ENCODE measurements at regions not wholly inside any gene's neighbourhood (a gene's known extent, or its start where the extent isn't known, plus 50 kb on each side); places are given as distances from the start of the nearest gene placed in this dataset.

DNA sequence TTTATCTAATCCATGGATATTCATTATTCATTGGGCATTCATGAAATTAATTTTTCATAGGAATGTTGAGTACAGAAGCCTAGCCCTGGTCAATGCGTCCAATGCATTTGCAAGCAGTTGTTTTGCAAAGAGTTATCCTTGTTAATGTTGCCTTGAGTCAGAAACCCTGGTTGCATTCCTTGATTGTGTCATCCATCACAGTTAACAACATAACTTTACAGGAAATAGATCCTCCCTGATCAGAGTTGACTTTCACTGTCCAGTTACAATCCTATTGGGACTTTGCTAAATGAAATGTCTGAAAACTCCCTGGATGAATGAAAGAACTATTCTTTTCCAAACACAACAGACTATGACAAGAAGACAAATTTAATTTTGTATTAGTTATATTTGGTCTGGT lies 924.3 kb upstream of the SLIT2 start:
- no peak for DNase-seq (ENCODE audit: low read depth in 2 of 2)

DNA sequence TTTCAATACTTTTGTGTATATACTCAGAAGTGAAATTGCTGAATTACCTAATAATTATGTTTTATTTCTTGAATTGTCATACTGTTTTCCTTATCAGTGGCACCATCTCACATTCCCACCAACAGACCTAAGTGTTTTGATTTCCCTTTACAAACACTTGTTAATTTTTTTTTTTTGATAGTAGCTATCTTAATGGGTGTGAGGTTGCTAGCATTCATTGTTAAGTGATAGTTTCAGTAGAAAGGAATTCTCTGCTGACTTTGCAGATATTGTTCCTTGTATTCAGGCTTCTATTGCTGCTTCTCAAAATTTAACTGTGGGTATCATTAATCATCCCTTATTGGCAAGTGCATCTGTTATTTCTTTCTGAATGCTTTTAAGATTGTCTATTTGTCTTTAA lies 927.5 kb upstream of the SLIT2 start:
- DNase-seq (ENCODE audit: low read depth in 2 of 2) = no peak

DNA sequence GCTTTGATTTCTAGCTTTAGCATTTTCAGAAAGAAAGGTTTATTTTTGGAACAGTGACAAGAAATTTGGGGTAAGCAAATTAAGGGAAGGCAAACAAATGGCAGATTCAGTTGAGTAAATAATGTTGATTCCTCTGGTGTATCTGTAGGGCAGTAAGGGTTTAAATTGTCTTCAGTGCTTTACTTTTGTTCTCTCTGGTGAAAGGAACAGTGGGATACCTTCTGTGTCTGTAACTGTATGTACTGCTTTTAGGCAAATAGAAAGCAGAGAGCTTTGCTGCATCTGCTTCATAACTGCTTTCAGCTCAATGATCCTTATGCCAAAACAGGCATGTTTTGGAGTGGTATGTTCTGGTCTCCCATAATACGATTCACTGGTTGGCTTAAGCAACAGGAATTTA lies 932.1 kb upstream of the SLIT2 start:
- no peak for DNase-seq (ENCODE audit: low read depth in 2 of 2)

DNA sequence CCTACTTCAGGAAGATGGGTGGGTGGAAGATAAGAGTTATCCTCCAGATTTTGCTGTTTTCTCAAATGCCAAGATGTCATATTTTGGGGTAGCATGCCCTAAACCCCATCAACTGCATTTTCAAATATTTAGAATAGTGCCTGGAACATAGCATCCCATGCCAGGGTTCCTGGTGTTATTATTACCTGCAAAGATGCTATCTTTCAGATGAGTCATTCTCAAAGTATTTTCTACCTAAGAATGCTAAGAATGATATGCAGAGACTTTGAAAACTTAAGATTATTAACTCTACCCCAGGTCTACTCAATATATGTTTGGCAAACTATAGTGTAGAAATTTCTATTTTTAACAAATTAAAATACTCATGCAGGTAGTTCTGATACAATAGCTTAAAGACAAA lies 934.3 kb upstream of the SLIT2 start:
- DNase-seq (ENCODE audit: low read depth in 2 of 2) = no peak

DNA sequence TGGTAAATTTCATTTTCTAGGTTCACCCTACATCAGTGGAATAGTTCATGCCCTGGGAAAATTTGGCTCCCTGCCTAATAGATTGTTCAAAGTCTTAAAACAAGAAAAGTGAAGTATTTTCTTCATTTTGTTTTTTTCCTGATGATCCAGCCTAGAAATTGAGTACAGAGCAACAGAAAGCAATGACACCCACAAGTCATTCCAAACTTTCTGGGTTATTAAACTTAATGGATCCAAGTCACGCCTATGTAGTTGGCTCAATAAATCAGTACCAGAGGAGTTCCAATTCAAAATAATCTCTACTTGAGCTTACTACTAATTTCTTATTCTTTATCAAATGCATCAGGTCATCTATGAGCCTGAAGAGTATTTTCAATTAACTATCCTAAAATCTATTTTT lies 937.6 kb upstream of the SLIT2 start:
- DNase-seq (ENCODE audit: low read depth in 2 of 2) = no peak

DNA sequence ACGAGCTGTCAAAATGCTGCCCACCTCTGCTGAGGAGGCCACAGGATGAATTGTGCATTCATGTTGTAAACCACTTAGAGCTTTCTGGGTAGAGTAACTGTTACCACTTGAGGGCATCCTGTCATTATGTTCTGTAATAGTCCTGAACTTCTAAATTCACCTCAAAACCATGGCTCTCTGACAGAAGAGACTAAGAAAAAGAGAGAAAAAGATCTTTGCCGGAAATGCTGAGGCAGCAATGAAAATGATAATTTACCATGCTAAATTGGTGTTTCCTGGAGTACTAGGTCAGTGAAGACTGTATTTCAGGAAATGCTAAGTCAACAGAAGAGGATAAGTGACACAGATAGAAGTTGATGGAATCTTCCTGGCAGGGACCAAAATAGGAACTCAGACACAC lies 942.3 kb upstream of the SLIT2 start:
- no peak for DNase-seq (ENCODE audit: low read depth in 2 of 2)

DNA sequence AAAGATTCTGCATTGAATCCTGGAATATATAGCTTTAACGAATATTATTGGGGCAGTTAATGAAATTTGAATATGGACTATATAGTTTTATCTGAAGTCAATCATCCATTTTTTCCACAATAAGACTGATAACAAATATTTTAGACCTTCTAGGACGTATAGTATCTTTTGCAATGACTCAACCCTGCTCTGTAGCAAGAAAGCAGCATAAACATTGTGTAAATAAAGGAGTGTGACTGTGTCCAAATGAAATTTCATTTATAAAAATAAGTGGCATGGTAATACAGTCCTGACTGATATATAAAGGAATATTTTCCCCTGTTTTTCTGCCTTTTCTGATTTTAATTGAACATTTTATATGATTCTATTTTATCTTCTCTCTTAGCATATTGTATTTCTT lies 947.7 kb upstream of the SLIT2 start:
- no peak for DNase-seq (ENCODE audit: low read depth in 2 of 2)

DNA sequence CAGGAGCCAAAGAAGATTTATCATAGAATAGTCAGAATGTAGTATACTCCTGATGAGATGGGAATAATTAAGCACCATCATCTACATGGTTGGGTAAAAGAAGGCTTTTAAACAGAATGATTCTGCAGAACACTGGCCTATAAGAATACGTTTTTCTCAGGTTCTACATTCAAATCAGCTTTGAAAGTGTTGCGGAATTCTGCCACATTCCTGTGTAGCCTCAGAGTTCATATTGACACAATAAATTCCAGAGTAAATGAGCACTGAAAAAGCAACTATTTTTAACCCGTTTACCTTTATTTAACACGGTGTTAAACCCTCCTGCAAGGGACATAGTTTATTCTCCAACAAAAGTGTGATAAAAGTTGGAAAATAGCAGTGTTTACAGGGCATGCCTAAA lies 950.2 kb upstream of the SLIT2 start:
- no peak for DNase-seq (ENCODE audit: low read depth in 2 of 2)

DNA sequence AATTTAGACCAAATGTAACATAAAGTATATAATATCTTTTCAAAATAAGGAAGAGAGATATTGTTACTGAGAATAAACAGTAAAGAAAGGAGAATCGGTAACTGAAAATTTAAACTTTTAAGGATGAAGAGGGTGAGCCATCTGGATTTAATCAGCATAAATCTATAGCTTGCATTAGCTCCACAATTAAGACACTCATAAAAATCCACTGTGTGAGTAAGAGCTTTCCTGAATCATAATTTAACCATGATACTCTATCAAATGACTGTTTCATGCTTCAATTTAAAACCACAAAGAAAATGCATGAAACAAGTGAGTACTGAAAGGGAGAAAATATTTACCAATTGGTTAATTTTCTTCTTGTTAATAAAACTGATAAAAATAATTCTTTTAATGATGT lies 951.5 kb upstream of the SLIT2 start:
- no peak for DNase-seq (ENCODE audit: low read depth in 2 of 2)

DNA sequence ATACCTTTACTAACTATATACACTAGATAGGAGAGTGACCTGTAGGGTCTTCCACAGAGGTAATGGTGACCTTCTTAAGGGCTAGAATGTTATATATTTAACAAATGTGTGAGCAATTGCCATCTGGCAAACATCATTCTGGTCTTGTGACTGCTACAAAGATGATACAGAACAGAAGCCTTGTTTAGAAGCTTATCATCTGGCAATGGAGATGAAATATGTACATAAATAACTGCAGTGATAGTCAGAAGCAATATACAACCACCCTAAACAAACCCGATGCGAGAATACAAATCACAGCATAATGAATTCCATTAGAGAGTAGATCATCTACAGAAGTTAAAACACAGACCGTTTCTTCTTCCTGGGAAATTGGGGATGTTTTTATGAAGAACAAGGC lies 952.7 kb upstream of the SLIT2 start:
- no peak for DNase-seq (ENCODE audit: low read depth in 2 of 2)

DNA sequence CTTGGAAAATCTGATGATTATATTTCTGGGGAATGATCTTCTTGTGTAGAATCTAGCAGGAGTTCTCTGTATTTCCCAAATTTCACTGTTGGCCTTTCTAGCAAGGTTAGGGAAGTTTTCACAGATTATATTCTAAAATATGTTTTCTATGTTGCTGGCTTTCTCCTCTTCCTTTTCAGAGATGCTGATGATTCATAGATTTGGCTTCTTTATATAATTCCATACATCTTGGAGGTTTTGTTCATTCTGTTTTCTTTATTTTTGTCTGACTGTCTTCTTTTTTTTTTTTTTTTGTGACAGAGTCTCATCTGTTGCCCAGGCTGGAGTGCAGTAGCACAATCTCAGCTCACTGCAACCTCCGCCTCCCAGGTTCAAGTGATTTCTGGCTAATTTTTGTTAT lies 957.9 kb upstream of the SLIT2 start:
- DNase-seq (ENCODE audit: low read depth in 2 of 2) = no peak

DNA sequence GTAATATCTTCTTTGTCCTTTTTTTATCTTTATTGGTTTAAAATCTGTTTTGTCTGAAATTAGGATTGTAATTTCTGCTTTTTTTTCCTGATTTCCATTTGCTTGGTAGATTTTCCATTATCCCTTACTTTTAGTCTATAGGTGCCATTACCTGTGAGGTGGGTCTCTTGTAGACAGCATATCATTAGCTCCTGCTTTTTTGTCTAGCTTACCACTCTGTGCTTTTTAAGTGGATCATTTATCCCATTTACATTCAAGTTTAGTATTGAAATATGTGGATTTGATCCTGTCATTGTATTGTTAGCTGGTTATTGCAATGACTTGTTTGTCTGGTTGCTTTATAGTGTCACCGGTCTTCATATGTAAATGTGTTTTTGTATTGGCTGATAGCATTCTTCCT lies 958.6 kb upstream of the SLIT2 start:
- no peak for DNase-seq (ENCODE audit: low read depth in 2 of 2)

DNA sequence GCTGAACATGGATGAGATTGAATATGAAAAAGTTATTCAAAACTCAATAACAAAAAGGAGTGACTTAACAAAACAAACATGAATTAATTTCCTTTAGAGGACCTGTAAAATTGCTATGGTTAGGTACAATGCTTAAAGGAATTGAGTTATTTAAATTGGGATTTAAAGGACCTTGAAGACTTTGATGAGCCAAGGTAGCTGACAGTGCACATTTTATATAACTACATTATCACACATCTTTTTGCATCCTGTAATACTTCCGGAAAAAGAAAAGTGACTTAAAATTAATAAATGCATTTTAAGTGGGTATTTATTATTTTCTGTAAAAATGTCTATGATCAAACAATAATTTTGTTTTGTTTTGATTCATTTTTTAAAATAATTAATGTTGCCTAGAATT lies 964.8 kb upstream of the SLIT2 start:
- DNase-seq (ENCODE audit: low read depth in 2 of 2) = no peak

DNA sequence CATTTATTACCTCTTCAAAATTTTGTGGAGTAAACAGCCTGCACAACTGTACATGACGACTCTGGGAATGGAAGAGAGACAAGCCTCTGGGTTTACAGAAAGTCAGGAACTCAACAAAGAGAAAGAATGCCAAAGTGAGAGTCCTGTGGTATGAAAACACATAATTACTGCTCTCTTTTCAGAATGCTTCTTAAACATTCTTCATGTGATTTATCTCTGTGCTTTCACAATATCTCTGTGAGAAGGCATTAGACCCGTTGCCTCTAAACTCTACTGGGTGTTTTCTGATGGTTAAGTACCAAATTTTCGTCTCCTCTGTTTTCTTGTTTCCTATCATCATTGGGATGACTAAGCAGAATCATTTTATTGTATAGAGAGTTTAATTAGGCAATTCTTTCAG lies 966.6 kb upstream of the SLIT2 start:
- no peak for DNase-seq (ENCODE audit: low read depth in 2 of 2)

DNA sequence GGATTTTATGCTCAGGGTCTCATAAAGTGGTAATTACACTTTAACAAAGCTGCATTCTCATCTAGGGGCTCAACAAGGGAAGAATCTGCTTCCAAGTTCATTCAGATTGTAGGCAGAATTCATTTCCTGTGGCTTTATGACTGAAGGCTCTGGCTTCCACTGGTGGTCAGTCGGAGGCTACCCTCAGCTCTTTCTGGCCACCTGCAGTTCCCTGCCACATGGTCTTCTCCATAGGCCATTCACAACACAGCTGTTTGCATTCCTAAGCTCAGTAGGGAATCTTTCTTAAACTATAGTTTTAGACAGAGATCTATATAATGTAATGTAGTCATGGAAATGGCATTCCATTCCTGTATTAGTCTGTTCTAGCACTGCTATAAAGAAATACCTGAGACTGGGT lies 973.0 kb upstream of the SLIT2 start:
- DNase-seq (ENCODE audit: low read depth in 2 of 2) = no peak

DNA sequence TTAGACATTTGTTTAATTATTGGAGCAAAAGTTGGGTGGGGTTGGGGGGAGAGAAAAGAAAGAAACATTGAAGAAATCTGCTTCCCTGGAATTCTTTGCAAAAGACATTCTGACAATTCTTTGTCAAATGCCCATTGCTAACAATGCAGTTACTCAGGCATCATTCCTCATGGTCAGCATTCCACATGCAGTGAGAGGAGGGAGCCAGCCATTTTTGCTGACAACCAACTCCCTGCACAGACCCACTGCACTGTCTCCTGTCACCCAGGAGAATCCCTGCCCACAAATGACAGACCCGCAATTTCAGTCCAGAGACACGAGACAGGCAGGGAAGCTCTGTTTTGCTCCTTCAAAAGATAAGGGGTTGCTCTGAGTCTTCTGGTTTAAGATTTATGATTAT lies 985.1 kb upstream of the SLIT2 start:
- DNase-seq (ENCODE audit: low read depth in 2 of 2) = no peak

DNA sequence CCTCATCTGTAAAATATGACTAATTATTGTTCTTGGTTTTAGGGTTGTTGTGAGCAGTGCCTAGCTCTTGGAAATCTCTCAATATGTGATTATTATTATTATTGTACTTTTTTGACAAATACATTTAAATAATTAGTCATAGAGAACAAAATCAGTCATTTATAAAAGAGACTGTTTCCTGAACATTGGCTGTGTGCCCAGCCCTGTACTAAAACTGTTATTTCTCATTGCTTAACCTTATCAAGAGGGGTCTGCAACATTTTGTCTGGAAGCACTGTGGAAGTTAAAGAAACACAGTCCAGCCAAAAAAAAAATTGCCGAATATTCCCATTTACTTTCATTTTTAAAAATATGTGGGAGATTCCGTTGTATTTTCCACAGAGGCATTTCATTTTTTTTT lies 989.2 kb upstream of the SLIT2 start:
- DNase-seq (ENCODE audit: low read depth in 2 of 2) = no peak

DNA sequence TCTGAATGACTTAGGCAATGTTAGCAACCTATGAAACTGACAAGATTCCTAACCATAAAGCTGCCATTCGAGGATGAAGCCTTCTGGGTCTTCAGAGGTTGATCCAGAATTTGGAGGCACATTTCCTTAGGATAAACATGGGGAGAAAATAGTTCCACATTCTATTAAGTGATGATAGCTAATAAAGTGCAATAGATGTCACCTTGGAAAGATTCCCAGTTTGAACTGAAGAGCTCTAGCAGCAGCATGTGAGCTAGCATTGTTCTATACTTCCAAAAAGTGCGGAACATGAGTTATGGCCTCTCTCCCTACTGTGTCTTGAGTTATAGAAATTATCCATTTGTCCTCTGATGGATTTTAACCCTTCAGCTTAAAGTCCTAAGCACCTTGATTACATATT lies 991.4 kb upstream of the SLIT2 start:
- DNase-seq (ENCODE audit: low read depth in 2 of 2) = no peak

DNA sequence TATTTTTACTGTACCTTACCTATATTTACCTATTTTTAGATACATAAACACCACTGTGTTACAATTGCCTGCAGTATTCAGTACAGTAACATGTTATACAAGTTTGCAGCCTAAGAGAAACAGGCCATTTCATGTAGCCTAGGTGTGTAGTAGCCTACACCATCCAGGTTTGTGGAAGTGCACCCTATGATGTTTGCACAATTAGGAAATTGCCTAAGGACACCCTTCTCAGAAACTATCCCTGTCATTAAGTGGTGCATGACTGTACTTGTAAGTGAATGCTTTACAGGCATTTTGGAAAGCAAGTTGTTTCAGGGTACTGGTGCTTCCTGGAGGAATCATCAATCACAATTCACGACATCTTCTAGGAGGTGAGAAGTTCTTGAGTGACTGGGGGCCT lies 991.8 kb upstream of the SLIT2 start:
- no peak for DNase-seq (ENCODE audit: low read depth in 2 of 2)

DNA sequence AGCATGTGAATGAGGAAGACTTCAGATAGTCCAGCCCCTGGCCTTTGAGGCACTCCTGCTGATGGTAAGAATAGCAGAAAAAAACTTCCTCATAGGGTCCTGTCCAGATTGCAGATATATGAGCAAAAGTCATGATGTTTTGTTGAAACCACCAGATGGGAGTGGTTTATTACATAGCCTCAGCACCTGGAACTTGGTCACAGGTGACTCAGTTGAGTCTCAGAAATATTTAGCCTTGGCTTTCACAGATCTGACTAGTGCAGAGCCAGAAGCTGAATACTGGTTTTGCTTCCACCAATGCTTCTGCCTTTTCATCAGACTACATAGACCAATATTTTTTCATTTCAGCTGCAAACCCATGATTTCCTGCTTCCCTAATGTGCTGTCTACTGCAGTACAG lies 994.9 kb upstream of the SLIT2 start:
- no peak for DNase-seq (ENCODE audit: low read depth in 2 of 2)

DNA sequence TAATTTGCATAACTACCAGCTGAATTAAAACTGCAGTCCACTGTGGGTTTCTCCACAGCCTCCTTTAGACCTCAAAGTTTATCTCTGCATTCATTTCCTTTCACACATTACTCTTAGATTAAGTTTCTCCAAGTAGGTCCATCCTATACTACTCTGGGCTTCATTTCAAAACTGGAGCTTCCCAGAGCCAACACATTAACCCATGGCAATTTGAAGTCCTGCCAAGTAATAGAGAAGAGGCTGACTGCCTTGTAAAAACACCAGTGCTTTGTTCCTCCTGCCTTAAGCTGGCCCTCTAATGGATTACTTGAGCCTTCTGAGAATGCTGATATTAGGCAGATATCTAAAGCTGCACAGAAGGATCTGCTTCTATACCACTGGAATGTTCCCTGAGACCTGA lies 997.2 kb upstream of the SLIT2 start:
- DNase-seq (ENCODE audit: low read depth in 2 of 2) = no peak

DNA sequence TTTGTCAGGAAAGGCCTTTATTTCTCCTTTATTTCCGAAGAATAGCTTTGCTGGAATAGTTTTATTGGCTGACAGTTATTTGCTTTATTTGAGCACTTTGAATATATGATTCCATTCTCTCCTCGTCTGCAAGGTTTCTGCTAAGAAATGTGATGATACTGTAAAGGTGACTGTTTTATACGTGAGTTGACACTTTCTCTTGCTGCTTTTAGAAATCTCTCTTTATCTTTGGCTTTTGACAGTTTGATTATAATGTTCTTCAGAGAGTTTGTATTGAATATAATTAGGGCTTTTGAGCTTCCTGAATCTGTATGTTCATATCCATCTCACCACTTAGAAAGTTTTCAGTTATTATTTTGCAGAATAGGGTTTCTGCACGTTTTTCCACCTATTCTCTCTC lies 1003.7 kb upstream of the SLIT2 start:
- DNase-seq (ENCODE audit: low read depth in 2 of 2) = no peak

DNA sequence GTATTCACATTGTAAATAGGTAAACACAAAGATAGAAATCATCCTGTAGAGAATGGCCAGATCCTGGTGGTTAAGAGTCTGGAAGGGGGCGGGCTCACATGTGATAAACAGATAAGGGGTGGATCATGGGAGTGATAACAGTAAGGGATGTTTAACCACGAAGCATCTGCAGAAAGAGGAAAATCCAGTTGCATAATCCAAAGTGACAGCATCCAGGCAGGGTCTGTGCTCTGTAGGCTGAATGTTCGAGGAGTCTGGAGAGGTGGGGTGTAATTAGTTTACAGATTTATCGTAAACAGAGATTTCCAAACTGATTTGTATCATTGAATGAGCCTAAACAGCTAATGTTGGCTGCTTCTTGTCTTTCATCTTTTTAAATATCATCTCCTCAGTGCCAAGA lies 1009.8 kb upstream of the SLIT2 start:
- no peak for DNase-seq (ENCODE audit: low read depth in 2 of 2)

DNA sequence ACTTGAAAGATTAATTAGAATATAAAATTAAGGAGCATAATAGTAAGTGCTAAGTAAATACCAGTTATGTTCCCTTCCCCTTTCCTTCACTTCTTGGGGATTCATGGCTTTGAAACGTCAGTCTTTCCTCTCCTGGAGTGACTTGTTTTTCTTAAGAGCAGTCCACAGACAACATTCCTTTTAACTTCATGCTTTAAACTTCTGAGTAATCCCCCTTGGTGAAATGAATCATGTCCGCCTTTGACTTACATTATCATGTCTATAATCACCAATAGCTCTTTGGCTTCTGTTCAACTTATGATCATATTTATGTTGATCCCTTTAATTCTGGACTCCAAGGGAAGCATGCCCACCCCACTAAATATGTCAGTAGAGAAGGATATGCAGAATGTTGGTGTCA lies 1012.1 kb upstream of the SLIT2 start:
- no peak for DNase-seq (ENCODE audit: low read depth in 2 of 2)

DNA sequence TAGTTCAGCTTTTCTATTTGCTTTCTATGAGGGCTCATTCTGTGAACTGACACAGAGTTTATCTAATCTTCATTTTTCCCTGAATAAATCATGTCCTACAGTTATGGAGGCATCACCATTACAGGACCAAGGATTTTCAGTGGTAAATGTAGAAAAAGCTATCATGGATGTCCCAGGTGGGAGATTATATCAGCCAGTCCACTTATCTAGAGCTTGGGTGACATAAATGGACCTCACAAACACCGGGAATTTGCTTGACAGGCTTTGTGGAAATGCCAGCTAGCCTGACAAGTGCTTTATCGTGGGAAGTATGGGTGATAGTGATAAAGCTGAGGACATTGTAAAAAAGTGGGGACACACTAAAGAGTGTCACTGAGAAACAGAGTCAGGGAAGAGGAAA lies 1015.2 kb upstream of the SLIT2 start:
- DNase-seq (ENCODE audit: low read depth in 2 of 2) = no peak

Data from stimulated activated CD4-positive, alpha-beta T cell treated with anti-CD3 and anti-CD28 coated beads, Interleukin-4, amount 100 ng/mL, for 48 hours (primary cell).